ENCODE measurements at regions not wholly inside any gene's neighbourhood (a gene's known extent, or its start where the extent isn't known, plus 50 kb on each side); places are given as distances from the start of the nearest gene placed in this dataset.

DNA sequence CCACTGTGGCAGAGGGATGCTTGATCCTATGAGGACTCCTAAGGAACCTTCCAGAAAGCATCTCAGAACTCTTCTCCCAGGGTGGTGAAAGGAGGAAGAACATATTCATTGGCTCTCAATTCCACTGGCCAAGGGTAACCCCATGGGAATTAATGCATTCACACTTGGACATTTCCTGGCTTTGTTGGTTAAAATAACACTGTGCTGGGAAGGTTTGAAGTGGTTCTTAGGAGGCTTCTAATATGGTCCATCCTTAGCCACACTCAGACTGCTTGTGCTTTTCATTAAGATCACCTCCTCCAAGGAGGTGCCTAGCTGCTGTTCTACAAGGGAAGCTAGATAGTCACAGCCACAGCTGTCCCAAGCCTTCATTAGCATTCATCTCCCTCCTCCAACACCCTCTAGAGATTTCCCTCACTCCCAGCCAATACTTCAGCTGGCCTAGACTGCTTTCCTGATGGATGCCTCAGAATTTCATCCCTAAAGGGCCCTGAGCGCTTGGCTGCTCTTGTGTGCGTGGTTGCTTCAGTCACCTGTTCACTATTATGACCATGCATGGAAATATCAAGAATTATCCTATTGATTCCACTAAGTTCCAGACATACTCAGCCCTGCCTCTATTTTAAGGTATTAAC, 544.4 kb downstream of the PLPP3 start:
- H3K9me3 ChIP-seq (ENCODE audit: low read length) = no peaks in the 10 kb centered on the region
- H3K4me3 ChIP-seq (ENCODE audit: low read length) = no peak overlapping the region
- no peaks in the 10 kb centered on the region for H3K4me1 ChIP-seq (ENCODE audit: insufficient read depth, low read length)
- no peaks in the 10 kb centered on the region for H3K27me3 ChIP-seq (ENCODE audit: insufficient read depth, low read length)
- no peaks in the 10 kb centered on the region for H3K36me3 ChIP-seq (ENCODE audit: insufficient read depth, low read length)
- no peak overlapping the region for H2AFZ ChIP-seq (ENCODE audit: low read depth, low read length)

- Histone ChIP-seq H2AFZ (ENCODE audit: low read depth, low read length) (no peak overlapping the region), H3K36me3 (ENCODE audit: insufficient read depth, low read length) (no peaks in the 10 kb centered on the region)
Observed at GRCh38 chr1:56034222-56034621, 545.1 kb downstream of the PLPP3 start.

GRCh38 chr1:56033321-56034037, 545.9 kb downstream of the PLPP3 start:
- Histone ChIP-seq H3K4me1 (ENCODE audit: insufficient read depth, low read length) (no peaks in the 10 kb centered on the region), H3K27me3 (ENCODE audit: insufficient read depth, low read length) (no peaks in the 10 kb centered on the region), H3K4me3 (ENCODE audit: low read length) (no peak overlapping the region), H3K36me3 (ENCODE audit: insufficient read depth, low read length) (no peaks in the 10 kb centered on the region), H2AFZ (ENCODE audit: low read depth, low read length) (no peak overlapping the region), H3K9me3 (ENCODE audit: low read length) (no peaks in the 10 kb centered on the region)

More at GRCh38 chr1:56034222-56034621, 545.1 kb downstream of the PLPP3 start:
- Histone ChIP-seq H3K27me3 (ENCODE audit: insufficient read depth, low read length) (no peaks in the 10 kb centered on the region), H3K9me3 (ENCODE audit: low read length) (no peaks in the 10 kb centered on the region), H3K4me3 (ENCODE audit: low read length) (no peak overlapping the region), H3K4me1 (ENCODE audit: insufficient read depth, low read length) (no peaks in the 10 kb centered on the region)

GRCh38 chr1:56032096-56032676, 547.2 kb downstream of the PLPP3 start:
- H2AFZ ChIP-seq (ENCODE audit: low read depth, low read length) = no peak overlapping the region
- no peaks in the 10 kb centered on the region for H3K4me1 ChIP-seq (ENCODE audit: insufficient read depth, low read length)
- no peak overlapping the region for H3K4me3 ChIP-seq (ENCODE audit: low read length)
- H3K27me3 ChIP-seq (ENCODE audit: insufficient read depth, low read length) = no peaks in the 10 kb centered on the region
- H3K36me3 ChIP-seq (ENCODE audit: insufficient read depth, low read length) = no peaks in the 10 kb centered on the region
- H3K9me3 ChIP-seq (ENCODE audit: low read length) = no peaks in the 10 kb centered on the region

GRCh38 chr1:56031001-56031400, 548.4 kb downstream of the PLPP3 start:
- Histone ChIP-seq H2AFZ (ENCODE audit: low read depth, low read length) (no peak overlapping the region), H3K27me3 (ENCODE audit: insufficient read depth, low read length) (no peaks in the 10 kb centered on the region), H3K4me1 (ENCODE audit: insufficient read depth, low read length) (no peaks in the 10 kb centered on the region), H3K9me3 (ENCODE audit: low read length) (no peaks in the 10 kb centered on the region), H3K36me3 (ENCODE audit: insufficient read depth, low read length) (no peaks in the 10 kb centered on the region), H3K4me3 (ENCODE audit: low read length) (no peak overlapping the region)

- Histone ChIP-seq H3K4me3 (ENCODE audit: low read length) (no peak overlapping the region), H3K27me3 (ENCODE audit: insufficient read depth, low read length) (no peaks in the 10 kb centered on the region)
Observed at GRCh38 chr1:56029319-56030003, 549.9 kb downstream of the PLPP3 start.

DNA sequence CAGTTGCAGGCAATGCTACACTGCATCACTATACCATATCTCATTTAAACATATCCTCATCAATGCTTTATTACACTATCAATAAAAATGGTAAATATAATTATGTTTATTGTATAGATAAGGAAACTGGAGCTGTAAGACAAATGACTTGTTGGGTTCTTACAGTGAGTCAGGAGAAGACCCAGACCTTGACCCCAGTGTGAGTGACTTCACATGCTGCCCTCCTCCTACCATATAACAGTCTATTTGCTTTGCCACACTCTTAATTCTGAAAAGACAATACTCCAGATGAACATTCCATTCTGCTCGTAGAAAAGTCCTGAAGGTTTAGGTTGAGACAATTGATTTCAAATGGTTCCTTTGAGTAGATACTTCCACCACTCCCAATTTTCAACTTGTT, 550.5 kb downstream of the PLPP3 start:
- H3K4me3 ChIP-seq (ENCODE audit: low read length) = no peak overlapping the region
- no peaks in the 10 kb centered on the region for H3K4me1 ChIP-seq (ENCODE audit: insufficient read depth, low read length)
- no peaks in the 10 kb centered on the region for H3K27me3 ChIP-seq (ENCODE audit: insufficient read depth, low read length)
- H2AFZ ChIP-seq (ENCODE audit: low read depth, low read length) = no peak overlapping the region
- no peaks in the 10 kb centered on the region for H3K36me3 ChIP-seq (ENCODE audit: insufficient read depth, low read length)
- H3K9me3 ChIP-seq (ENCODE audit: low read length) = no peaks in the 10 kb centered on the region

More at GRCh38 chr1:56029319-56030003, 549.9 kb downstream of the PLPP3 start:
- Histone ChIP-seq H3K4me1 (ENCODE audit: insufficient read depth, low read length) (no peaks in the 10 kb centered on the region), H3K36me3 (ENCODE audit: insufficient read depth, low read length) (no peaks in the 10 kb centered on the region), H3K9me3 (ENCODE audit: low read length) (no peaks in the 10 kb centered on the region), H2AFZ (ENCODE audit: low read depth, low read length) (no peak overlapping the region)

- no peaks in the 10 kb centered on the region for H3K9me3 ChIP-seq (ENCODE audit: low read length)
- no peak overlapping the region for H3K4me3 ChIP-seq (ENCODE audit: low read length)
- no peaks in the 10 kb centered on the region for H3K4me1 ChIP-seq (ENCODE audit: insufficient read depth, low read length)
- H3K27me3 ChIP-seq (ENCODE audit: insufficient read depth, low read length) = no peaks in the 10 kb centered on the region
- no peaks in the 10 kb centered on the region for H3K36me3 ChIP-seq (ENCODE audit: insufficient read depth, low read length)
- no peak overlapping the region for H2AFZ ChIP-seq (ENCODE audit: low read depth, low read length)
Observed at GRCh38 chr1:56028244-56028643, 551.1 kb downstream of the PLPP3 start.

DNA sequence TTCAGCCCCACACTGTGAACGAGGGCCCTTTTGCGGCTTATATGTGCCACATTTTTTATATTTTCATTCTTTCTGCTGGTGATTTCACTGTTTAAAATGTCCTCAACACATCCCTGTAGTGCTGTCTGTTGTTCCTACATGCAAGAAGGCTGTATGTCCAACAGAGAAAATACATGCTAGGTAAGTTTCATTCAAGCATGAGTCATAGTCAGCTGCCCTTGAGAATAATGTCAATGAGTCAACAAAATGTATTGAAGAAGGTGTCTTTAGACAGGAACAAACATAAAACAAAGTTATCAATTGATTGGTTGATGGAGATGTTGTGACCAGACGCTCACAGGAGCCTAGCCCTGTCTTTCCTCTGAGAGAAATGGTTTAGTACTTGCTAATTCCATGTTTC, 553.4 kb downstream of the PLPP3 start:
- no peaks in the 10 kb centered on the region for H3K36me3 ChIP-seq (ENCODE audit: insufficient read depth, low read length)
- no peaks in the 10 kb centered on the region for H3K9me3 ChIP-seq (ENCODE audit: low read length)
- no peak overlapping the region for H2AFZ ChIP-seq (ENCODE audit: low read depth, low read length)
- no peak overlapping the region for H3K4me3 ChIP-seq (ENCODE audit: low read length)
- H3K27me3 ChIP-seq (ENCODE audit: insufficient read depth, low read length) = no peaks in the 10 kb centered on the region
- H3K4me1 ChIP-seq (ENCODE audit: insufficient read depth, low read length) = no peaks in the 10 kb centered on the region

DNA sequence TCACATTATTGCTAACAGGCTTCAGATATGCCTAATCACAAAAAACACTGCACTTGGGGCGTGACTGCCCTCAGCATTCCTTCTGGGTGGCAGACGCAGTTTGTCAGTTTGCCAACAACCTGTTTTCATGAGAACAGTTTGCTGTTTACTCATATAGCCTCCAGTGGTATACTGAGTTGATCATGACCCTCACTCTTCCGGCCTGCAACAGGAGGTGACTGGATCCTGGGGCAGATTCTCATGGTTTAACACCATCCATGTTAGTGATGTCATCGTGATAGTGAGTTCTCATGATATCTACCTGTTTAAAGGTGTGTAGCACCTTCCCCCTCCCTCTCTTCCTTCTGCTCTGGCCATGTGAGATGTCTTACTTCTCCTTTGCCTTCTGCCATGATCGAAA, 555.2 kb downstream of the PLPP3 start:
- no peaks in the 10 kb centered on the region for H3K4me1 ChIP-seq (ENCODE audit: insufficient read depth, low read length)
- H2AFZ ChIP-seq (ENCODE audit: low read depth, low read length) = no peak overlapping the region
- no peaks in the 10 kb centered on the region for H3K9me3 ChIP-seq (ENCODE audit: low read length)
- H3K36me3 ChIP-seq (ENCODE audit: insufficient read depth, low read length) = no peaks in the 10 kb centered on the region
- no peaks in the 10 kb centered on the region for H3K27me3 ChIP-seq (ENCODE audit: insufficient read depth, low read length)
- no peak overlapping the region for H3K4me3 ChIP-seq (ENCODE audit: low read length)

DNA sequence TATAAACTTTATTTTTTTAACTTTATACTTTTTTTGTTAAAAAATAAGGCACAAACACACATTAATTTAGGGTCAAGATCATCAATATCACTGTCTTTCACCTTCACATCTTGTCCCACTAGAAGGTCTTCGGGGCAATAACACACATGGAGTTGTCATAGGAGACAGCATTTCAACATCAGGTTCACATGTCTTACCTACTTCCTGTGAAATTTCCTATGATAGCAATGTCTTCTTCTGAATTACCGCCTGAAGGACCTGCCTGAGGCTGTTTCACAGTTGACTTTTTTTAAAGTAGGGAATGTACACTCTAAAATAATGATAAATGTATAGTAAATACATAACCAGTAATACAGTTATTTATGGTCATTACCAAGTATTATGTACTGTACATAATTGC, 559.4 kb downstream of the PLPP3 start:
- Histone ChIP-seq H3K36me3 (ENCODE audit: insufficient read depth, low read length) (no peaks in the 10 kb centered on the region), H3K4me3 (ENCODE audit: low read length) (no peak overlapping the region), H3K9me3 (ENCODE audit: low read length) (no peaks in the 10 kb centered on the region), H2AFZ (ENCODE audit: low read depth, low read length) (no peak overlapping the region), H3K4me1 (ENCODE audit: insufficient read depth, low read length) (no peaks in the 10 kb centered on the region), H3K27me3 (ENCODE audit: insufficient read depth, low read length) (no peaks in the 10 kb centered on the region)

GRCh38 chr1:56019472-56019871, 559.9 kb downstream of the PLPP3 start:
- Histone ChIP-seq H2AFZ (ENCODE audit: low read depth, low read length) (no peak overlapping the region), H3K36me3 (ENCODE audit: insufficient read depth, low read length) (no peaks in the 10 kb centered on the region), H3K4me1 (ENCODE audit: insufficient read depth, low read length) (no peaks in the 10 kb centered on the region), H3K4me3 (ENCODE audit: low read length) (no peak overlapping the region), H3K9me3 (ENCODE audit: low read length) (no peaks in the 10 kb centered on the region), H3K27me3 (ENCODE audit: insufficient read depth, low read length) (no peaks in the 10 kb centered on the region)

GRCh38 chr1:56017336-56017735, 562.0 kb downstream of the PLPP3 start:
- Histone ChIP-seq H3K4me3 (ENCODE audit: low read length) (no peak overlapping the region), H3K27me3 (ENCODE audit: insufficient read depth, low read length) (no peaks in the 10 kb centered on the region), H3K36me3 (ENCODE audit: insufficient read depth, low read length) (no peaks in the 10 kb centered on the region), H3K4me1 (ENCODE audit: insufficient read depth, low read length) (no peaks in the 10 kb centered on the region), H2AFZ (ENCODE audit: low read depth, low read length) (no peak overlapping the region), H3K9me3 (ENCODE audit: low read length) (no peaks in the 10 kb centered on the region)

All from neuron (in vitro differentiated cells).